Suprapubic skin (tissue), 4 donors: ENCODE measurements at regions not wholly inside any gene's neighbourhood (a gene's known extent, or its start where the extent isn't known, plus 50 kb on each side); places are given as distances from the start of the nearest gene placed in this dataset.

Experiments used
- DNase-seq, 2 donors: peaks; one replicate each; pipeline ENCODE4 v3.0.0-alpha.2; 2019; ENCODE audit warnings: low spot score in 2 of 2
- H3K27ac ChIP-seq: fragments of 200-600 bp; sonication (generic); one replicate; pipeline ENCODE4 v1.5.1; 2019
- H3K27me3 ChIP-seq: fragments of 200-600 bp; sonication (generic); one replicate; pipeline ENCODE4 v1.5.1; 2019
- H3K36me3 ChIP-seq: fragments of 200-600 bp; sonication (generic); one replicate; pipeline ENCODE4 v1.5.1; 2019
- H3K4me1 ChIP-seq: fragments of 200-600 bp; sonication (generic); one replicate; pipeline ENCODE4 v1.5.1; 2019
- H3K4me3 ChIP-seq: fragments of 200-600 bp; sonication (generic); one replicate; pipeline ENCODE4 v1.5.1; 2019; ENCODE audit warnings: mild to moderate bottlenecking
- H3K9me3 ChIP-seq: fragments of 200-600 bp; sonication (generic); one replicate; pipeline ENCODE4 v1.5.1; 2019
- CTCF ChIP-seq, 2 donors: fragments of 200-600 bp in 1 of 2; fragments of 450-650 bp in 1 of 2; sonication (generic) in 1 of 2; IDR thresholded peaks; one replicate each; pipeline ENCODE4 v1.5.1; 2016 to 2019; ENCODE audit warnings: antibody characterized with exemption in 2 of 2, mild to moderate bottlenecking in 1 of 2, moderate library complexity in 1 of 2
- EP300 ChIP-seq: sonication (generic); formaldehyde crosslinking; IDR thresholded peaks from one replicate; pipeline ENCODE4 v1.6.1; 2017; ENCODE audit warnings: antibody characterized with exemption
- POLR2A ChIP-seq, 2 donors: fragments of 450-650 bp; IDR thresholded peaks; one replicate each; pipeline ENCODE4 v1.6.1; 2017; ENCODE audit warnings: antibody characterized with exemption in 2 of 2, mild to moderate bottlenecking in 2 of 2, moderate library complexity in 2 of 2
- POLR2AphosphoS5 ChIP-seq, 3 donors: sonication (generic); formaldehyde crosslinking; IDR thresholded peaks; one replicate each; pipeline ENCODE4 v1.6.1; 2017; ENCODE audit warnings: antibody characterized with exemption in 3 of 3
- WGBS: methylation state at CpG from one replicate; pipeline ENCODE4 v1.1.5; 2018; 5-methylcytosine and 5-hydroxymethylcytosine counted together

- H3K36me3 ChIP-seq = no peaks in the 10 kb centered on the region
- DNase-seq = no peak
- TF ChIP-seq POLR2AphosphoS5 (IDR thresholded peaks at IDR 0.05) (no peak), EP300 (no peak), POLR2A (IDR thresholded peaks at IDR 0.05) (no peak), CTCF (IDR thresholded peaks at IDR 0.05) (no peak)
- no peaks in the 10 kb centered on the region for H3K4me1 ChIP-seq
- no peaks in the 10 kb centered on the region for H3K27me3 ChIP-seq
- H3K9me3 ChIP-seq = no peaks in the 10 kb centered on the region
- WGBS = 57% methylated on average over 2 of the region's 2 CpGs
- no peak overlapping the region for H3K27ac ChIP-seq
- H3K4me3 ChIP-seq = no peak overlapping the region
Measured at GRCh38 chr15:38961931-38962330, 397.3 kb upstream of the RASGRP1 start.

GRCh38 chr15:38972831-38973230 lies 408.2 kb upstream of the RASGRP1 start:
- Histone ChIP-seq H3K9me3 (peaks cover 3% of the 10 kb centered on the region), H3K27me3 (no peaks in the 10 kb centered on the region), H3K27ac (no peak overlapping the region), H3K36me3 (no peaks in the 10 kb centered on the region), H3K4me1 (no peaks in the 10 kb centered on the region), H3K4me3 (no peak overlapping the region)
- TF ChIP-seq POLR2AphosphoS5 (IDR thresholded peaks at IDR 0.05) (no peak), CTCF (IDR thresholded peaks at IDR 0.05) (no peak), EP300 (no peak), POLR2A (IDR thresholded peaks at IDR 0.05) (no peak)
- WGBS = 81% methylated on average over 4 of the region's 4 CpGs
- no peak for DNase-seq

GRCh38 chr15:38975282-38975990 lies 410.8 kb upstream of the RASGRP1 start:
- Histone ChIP-seq H3K27me3 (no peaks in the 10 kb centered on the region), H3K27ac (no peak overlapping the region), H3K4me3 (no peak overlapping the region), H3K4me1 (no peaks in the 10 kb centered on the region), H3K36me3 (no peaks in the 10 kb centered on the region), H3K9me3 (peaks cover 7% of the 10 kb centered on the region)
- no peak for DNase-seq
- 92% methylated on average over 5 of the region's 5 CpGs for WGBS
- TF ChIP-seq CTCF (IDR thresholded peaks at IDR 0.05) (no peak), EP300 (no peak), POLR2A (IDR thresholded peaks at IDR 0.05) (no peak), POLR2AphosphoS5 (IDR thresholded peaks at IDR 0.05) (no peak)

- WGBS = 62% methylated on average over 4 of the region's 4 CpGs
Measured at GRCh38 chr15:38991126-38991525, 426.5 kb upstream of the RASGRP1 start.

GRCh38 chr15:38991701-38992100 lies 427.1 kb upstream of the RASGRP1 start:
- Histone ChIP-seq H3K4me3 (no peak overlapping the region), H3K27ac (no peak overlapping the region), H3K9me3 (no peaks in the 10 kb centered on the region), H3K36me3 (no peaks in the 10 kb centered on the region), H3K27me3 (no peaks in the 10 kb centered on the region), H3K4me1 (peaks cover 3% of the 10 kb centered on the region)
- no peak for DNase-seq
- TF ChIP-seq POLR2AphosphoS5 (IDR thresholded peaks at IDR 0.05) (no peak), POLR2A (IDR thresholded peaks at IDR 0.05) (no peak), EP300 (no peak), CTCF (IDR thresholded peaks at IDR 0.05) (no peak)
- WGBS = 95% methylated on average over 2 of the region's 2 CpGs

More at GRCh38 chr15:38991126-38991525, 426.5 kb upstream of the RASGRP1 start:
- H3K4me1 ChIP-seq = no peaks in the 10 kb centered on the region
- no peak overlapping the region for H3K27ac ChIP-seq
- no peaks in the 10 kb centered on the region for H3K36me3 ChIP-seq
- TF ChIP-seq POLR2AphosphoS5 (IDR thresholded peaks at IDR 0.05) (no peak), POLR2A (IDR thresholded peaks at IDR 0.05) (no peak), CTCF (IDR thresholded peaks at IDR 0.05) (peak; percentile 14 to 18), EP300 (no peak)
- H3K27me3 ChIP-seq = no peaks in the 10 kb centered on the region
- H3K4me3 ChIP-seq = no peak overlapping the region
- no peak for DNase-seq
- H3K9me3 ChIP-seq = no peaks in the 10 kb centered on the region
